ENCODE measurements at regions not wholly inside any gene's neighbourhood (a gene's known extent, or its start where the extent isn't known, plus 50 kb on each side); places are given as distances from the start of the nearest gene placed in this dataset.
"Not testable (repeated sequence)": the region's sequence is repeated elsewhere in the genome, so short reads cannot be mapped to it uniquely, and the experiment has no call there.

- DNase-seq: peak; percentile 8 to 56 (median 34)
Measured at GRCh38 chr2:91742973-91743490, 3051.6 kb downstream of the RPIA start.

GRCh38 chr2:91743910-91744309 is 3052.4 kb downstream of the RPIA start:
- DNase-seq: not testable (repeated sequence)

GRCh38 chr2:91744700-91745141 is 3053.2 kb downstream of the RPIA start:
- not testable (repeated sequence) for DNase-seq

GRCh38 chr2:91748902-91749301 is 3057.4 kb downstream of the RPIA start:
- DNase-seq: peak in 1 of 4 experiments; percentile 30

- DNase-seq: peak in 3 of 4 experiments; percentile 41 to 67 (median 60)
Measured at GRCh38 chr2:91749665-91750064, 3058.2 kb downstream of the RPIA start.

- DNase-seq: peak in 2 of 4 experiments; percentile 55 to 58
Measured at GRCh38 chr2:91759361-91759941, 3068.0 kb downstream of the RPIA start.

- DNase-seq: not testable (repeated sequence)
Measured at GRCh38 chr2:91760672-91761071, 3069.2 kb downstream of the RPIA start.

- DNase-seq: not testable (repeated sequence)
Measured at GRCh38 chr2:91762312-91762711, 3070.8 kb downstream of the RPIA start.

- DNase-seq: not testable (repeated sequence)
Measured at GRCh38 chr2:91763710-91764109, 3072.2 kb downstream of the RPIA start.

- DNase-seq: not testable (repeated sequence)
Measured at GRCh38 chr2:91764581-91765002, 3073.1 kb downstream of the RPIA start.

GRCh38 chr2:91765018-91765754 is 3073.7 kb downstream of the RPIA start:
- not testable (repeated sequence) for DNase-seq

- DNase-seq: peak; percentile 77 to 88 (median 82)
Measured at GRCh38 chr2:91766349-91767048, 3075.0 kb downstream of the RPIA start.

- DNase-seq: not testable (repeated sequence)
Measured at GRCh38 chr2:91768301-91768700, 3076.8 kb downstream of the RPIA start.

- peak in 3 of 4 experiments; percentile 2 to 34 (median 9) for DNase-seq
Measured at GRCh38 chr2:91768997-91769396, 3077.5 kb downstream of the RPIA start.

- not testable (repeated sequence) for DNase-seq
Measured at GRCh38 chr2:91770046-91770575, 3078.6 kb downstream of the RPIA start.

- DNase-seq: not testable (repeated sequence)
Measured at GRCh38 chr2:91771604-91772003, 3080.1 kb downstream of the RPIA start.

GRCh38 chr2:91772240-91772937 is 3080.9 kb downstream of the RPIA start:
- DNase-seq: peak; percentile 56 to 77 (median 71)

- DNase-seq: not testable (repeated sequence)
Measured at GRCh38 chr2:91773810-91774209, 3082.3 kb downstream of the RPIA start.

- not testable (repeated sequence) for DNase-seq
Measured at GRCh38 chr2:91775193-91775592, 3083.7 kb downstream of the RPIA start.

GRCh38 chr2:91780324-91780723 is 3088.9 kb downstream of the RPIA start:
- not testable (repeated sequence) for DNase-seq

GRCh38 chr2:91809391-91809790 is 3061.8 kb upstream of the TEKT4 start:
- not testable (repeated sequence) for DNase-seq

All from suppressor macrophage (primary cell).